GM19395 (cell line): ENCODE measurements at regions not wholly inside any gene's neighbourhood (a gene's known extent, or its start where the extent isn't known, plus 50 kb on each side); places are given as distances from the start of the nearest gene placed in this dataset.
"Not testable (repeated sequence)": the region's sequence is repeated elsewhere in the genome, so short reads cannot be mapped to it uniquely, and the experiment has no call there.

ENCODE experiments used
- ATAC-seq: cut with Tn5 transposase; IDR thresholded peaks from one replicate; pipeline ENCODE4 v1.9.1; 2021; ENCODE audit warnings: mild to moderate bottlenecking, moderate library complexity; ENCODE audit not compliant: unreplicated experiment

DNA sequence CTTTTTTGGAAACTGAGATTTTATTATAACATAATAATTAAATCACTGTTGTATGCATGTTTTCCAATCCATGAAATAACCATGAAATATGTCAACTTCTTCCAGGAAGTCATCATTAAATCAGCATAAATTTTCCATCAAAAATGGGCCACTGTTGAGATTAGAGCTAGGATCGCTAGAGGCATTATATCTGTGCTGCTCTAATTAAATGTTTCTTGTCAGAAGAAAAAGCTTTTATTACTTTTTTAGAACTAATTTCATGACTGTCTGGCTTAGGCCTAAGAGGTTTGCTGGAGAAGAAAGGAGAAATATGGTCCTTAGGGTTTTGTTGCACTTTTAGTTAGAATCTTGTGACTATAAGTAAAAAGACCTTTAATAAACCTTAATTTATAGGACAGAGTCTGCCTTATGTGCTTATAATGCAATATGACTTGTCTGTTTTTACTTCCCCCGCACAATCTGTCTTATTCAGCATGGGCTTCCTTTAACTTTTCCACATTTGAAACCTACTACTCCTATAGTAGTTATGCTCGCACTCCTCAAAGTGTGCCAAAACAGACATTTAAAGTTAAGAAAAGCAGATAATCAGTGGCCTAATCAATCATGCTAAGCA, 363.4 kb upstream of the GCFC2 start:
- no peak for ATAC-seq

GRCh38 chr2:76050196-76050595, 339.5 kb upstream of the GCFC2 start:
- no peak for ATAC-seq

DNA sequence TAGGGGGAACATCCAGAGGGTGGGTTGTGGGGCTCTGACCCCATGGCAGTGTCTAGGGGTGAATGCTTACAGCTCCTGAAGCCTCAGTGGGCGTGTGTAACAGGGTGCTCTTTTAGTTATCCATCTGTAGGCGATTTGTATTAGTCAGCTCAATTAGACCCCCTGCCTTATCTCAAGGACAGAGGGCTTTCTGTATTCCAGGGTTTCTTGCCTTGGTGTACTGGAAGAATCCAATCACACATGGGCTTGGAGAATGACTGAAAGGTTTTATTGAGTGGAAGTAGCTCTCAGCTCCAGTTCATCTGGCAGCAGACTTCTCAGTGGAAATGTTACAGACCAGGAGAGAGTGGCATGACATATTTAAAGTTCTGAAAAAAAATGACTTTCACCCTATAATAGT, 334.0 kb upstream of the GCFC2 start:
- ATAC-seq, result no peak

DNA sequence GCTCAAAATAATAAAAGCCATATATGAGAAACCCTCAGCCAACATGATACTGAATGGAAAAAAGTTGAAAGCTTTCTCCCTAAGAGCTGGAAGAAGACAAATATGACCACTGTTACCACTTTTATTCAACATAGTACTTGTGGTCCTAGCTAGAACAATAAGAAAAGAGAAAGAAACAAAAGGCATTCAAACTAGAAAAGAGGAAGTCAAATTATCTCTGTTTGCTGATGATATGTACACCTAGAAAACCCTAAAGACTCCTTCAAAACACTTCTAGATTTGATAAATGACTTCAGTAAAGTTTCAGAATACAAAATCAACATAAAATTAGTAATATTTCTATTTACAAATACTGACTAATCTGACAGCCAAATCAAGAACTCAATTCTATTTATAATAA, 328.8 kb upstream of the GCFC2 start:
- no peak for ATAC-seq

- ATAC-seq, result no peak
Observed at GRCh38 chr2:76027761-76028160, 317.0 kb upstream of the GCFC2 start.

GRCh38 chr2:76019128-76019527, 308.4 kb upstream of the GCFC2 start:
- ATAC-seq, result no peak

DNA sequence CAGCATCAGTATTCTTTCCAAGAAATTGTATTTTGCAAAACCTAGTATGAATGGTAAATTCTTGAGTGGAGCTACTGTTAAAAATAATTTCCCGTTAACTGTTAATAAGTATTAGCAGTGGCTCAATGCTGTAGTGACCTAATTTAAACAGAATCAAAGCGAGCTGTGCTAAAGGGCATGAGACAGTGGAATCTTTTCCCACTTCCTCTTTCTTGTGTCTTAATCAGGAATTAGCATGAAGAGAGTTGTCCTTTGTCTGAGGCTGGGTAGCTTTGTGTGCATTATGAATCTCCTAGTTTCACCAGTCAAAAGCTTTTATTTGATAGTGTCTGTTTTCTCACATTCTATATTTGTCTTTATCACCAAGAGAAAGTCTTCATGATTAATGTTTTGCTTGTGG, 298.8 kb upstream of the GCFC2 start:
- ATAC-seq, result no peak

DNA sequence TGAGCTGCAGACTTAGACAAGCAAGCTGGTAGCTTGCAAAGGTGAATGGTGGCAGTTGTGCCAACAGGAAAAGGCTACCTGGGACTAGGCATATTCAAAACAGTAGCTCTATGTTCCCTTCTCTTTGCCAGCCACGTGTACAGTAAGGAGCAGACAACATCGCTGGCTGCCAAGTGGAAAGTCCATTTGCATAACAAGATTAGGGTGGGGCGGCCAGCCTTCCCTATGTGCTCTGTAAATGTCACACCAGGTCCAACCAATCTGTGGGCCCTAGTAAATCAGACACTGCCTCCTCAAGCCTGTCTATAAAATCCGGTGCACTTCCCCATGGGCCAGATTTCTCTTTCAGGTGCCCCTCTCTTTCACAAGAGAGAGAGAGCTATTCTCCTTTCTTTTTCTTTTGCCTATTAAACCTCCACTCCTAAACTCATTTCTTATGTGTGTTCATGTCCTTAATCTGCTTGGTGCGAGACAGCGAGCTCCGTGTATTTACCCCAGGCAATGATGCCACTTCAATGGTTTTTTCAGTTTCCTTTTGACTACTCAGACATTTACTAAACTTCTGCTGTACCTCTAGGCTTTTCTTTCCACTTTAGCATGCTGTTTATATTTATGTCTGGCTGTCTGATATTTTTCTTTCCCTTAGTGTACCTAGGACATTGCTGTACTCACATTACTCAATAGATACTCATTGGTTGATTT, 297.4 kb upstream of the GCFC2 start:
- ATAC-seq, result peak; percentile 81

DNA sequence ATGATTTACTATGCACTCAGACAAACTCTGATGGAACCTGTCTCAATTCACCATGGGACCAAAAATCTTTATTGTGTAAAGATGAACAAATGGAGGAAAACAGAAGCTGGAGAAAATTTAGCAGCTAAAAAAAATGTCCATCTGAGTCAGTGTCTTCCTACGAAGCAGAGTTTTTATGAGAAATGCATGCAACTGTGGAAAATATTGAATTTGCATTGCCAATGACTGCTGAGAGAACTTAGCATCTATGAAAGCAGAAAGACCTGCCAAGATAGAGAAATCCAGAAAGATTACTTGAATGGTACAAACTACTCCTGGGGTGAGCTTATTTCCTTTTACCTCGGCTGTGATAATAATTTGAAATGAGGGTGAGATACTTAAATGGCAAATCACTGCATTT, 289.7 kb upstream of the GCFC2 start:
- no peak for ATAC-seq

DNA sequence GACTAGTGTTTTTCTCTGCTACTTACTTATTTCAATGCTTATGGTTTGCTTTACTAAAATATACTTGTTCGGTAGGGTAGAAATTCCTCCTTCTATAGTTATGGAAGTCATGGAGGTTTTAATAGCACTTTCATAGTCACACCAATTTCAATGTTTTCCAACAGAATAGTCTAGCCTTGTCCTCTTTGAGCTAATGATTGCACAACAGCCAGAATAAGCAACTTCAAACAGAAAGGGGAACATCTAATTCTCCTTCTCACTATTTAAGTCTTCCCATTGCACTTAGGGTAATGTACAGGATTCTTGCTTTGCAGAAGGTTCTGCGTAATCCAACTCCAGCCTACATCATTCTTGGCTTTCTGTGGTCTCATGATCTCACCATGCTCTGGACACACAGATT, 287.7 kb upstream of the GCFC2 start:
- ATAC-seq, result no peak

DNA sequence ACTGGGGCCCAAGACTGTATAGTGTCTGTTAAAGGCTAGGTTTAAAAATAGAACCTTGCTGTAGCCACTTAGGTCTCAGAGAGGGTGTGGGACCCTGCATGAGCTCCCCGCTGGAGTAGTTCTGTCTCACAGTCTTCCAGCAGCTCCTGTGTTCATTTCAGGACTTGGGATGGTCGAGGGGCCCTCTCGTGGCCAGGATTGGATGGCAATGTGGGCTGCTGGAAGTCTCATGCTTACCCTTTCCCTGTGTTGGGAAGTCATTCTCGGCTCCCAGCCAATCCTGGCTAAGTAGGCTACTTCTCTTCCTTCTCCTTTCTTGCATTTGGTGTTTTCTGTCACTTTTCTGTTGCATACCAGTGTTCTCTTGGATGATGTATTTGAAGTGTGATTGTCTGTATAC, 284.0 kb upstream of the GCFC2 start:
- ATAC-seq, result no peak

DNA sequence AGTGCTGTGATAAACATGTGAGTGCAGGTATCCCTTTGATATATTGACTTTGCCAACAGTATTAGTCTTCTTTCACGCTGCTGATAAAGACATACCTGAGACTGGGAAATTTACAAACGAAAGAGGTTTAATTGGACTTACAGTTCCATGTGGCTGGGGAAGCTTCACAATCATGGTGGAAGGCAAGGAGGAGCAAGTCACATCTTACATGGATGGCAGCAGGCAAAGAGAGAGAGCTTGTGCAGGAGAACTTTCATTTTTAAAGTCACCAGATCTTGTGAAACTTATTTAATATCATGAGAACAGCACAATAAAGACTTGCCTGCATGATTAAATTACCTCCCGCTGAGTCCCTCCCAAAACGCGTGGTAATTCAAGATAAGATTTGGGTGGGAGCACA, 277.9 kb upstream of the GCFC2 start:
- not testable (repeated sequence) for ATAC-seq

GRCh38 chr2:75986617-75987016, 275.9 kb upstream of the GCFC2 start:
- ATAC-seq, result no peak

GRCh38 chr2:75982719-75983118, 272.0 kb upstream of the GCFC2 start:
- ATAC-seq, result no peak

- no peak for ATAC-seq
Observed at GRCh38 chr2:75964646-75965045, 253.9 kb upstream of the GCFC2 start.

- no peak for ATAC-seq
Observed at GRCh38 chr2:75960472-75961009, 249.8 kb upstream of the GCFC2 start.

- no peak for ATAC-seq
Observed at GRCh38 chr2:75959724-75960471, 249.2 kb upstream of the GCFC2 start.

GRCh38 chr2:75954761-75955160, 244.0 kb upstream of the GCFC2 start:
- ATAC-seq, result no peak

DNA sequence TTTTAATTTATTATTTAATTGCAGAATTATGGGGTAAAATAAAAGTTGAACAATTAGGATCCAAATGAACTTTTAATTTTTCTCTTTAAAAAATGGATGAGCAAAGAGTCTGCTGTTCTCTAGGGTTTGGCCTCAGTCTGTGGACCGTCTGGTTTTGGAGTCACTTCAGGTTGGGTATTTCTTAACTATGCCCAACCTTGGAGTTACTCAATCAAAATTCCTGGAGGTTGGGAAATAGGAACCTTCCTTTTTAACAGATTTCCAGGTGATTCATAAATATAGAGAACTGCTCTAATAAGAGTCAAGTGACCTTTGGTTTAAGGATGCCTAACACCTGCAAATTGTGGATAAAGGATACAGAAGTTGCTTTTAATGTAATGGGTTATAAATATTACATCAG, 241.5 kb upstream of the GCFC2 start:
- no peak for ATAC-seq

GRCh38 chr2:75949385-75950030, 238.8 kb upstream of the GCFC2 start:
- no peak for ATAC-seq

DNA sequence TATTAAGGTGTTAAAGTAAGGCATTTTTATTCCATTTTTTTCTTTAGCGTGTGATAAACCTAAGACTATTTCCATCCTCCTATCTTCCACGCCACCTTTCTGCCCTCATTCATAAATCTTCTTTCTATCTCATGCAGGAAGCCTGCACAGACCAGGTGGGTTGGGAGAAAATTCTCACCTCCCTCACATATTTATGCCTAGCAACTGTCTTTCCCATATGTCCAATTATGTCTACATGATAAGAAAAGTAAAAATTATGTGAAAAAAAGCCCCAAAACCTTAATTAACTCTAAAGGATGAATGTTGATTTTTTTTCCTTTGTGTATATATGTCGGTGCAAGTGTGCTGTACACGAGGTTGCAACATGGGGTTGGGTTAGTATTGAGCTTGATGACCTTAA, 225.6 kb upstream of the GCFC2 start:
- ATAC-seq, result no peak
